Fibroblast of lung (primary cell): ENCODE measurements at regions not wholly inside any gene's neighbourhood (a gene's known extent, or its start where the extent isn't known, plus 50 kb on each side); places are given as distances from the start of the nearest gene placed in this dataset.

ENCODE experiments used
- EZH2 ChIP-seq: IDR thresholded peaks from 2 replicates; pipeline ENCODE4 v1.5.1; 2012; ENCODE audit warnings: low read length, control low read depth, mild to moderate bottlenecking; ENCODE audit errors: missing control alignments
- TF ChIP-seq, protein P1 (sequence below), 2 donors: IDR thresholded peaks in 1 of 2; conservative IDR thresholded peaks in 1 of 2; 1 replicate in 1 of 2; 2 replicates in 1 of 2; pipeline ENCODE4 v1.5.1; 2011 to 2012; ENCODE audit warnings: low read length in 2 of 2, control low read depth in 1 of 2, inconsistent platforms in 1 of 2, low read depth in 1 of 2, mild to moderate bottlenecking in 1 of 2

DNA sequence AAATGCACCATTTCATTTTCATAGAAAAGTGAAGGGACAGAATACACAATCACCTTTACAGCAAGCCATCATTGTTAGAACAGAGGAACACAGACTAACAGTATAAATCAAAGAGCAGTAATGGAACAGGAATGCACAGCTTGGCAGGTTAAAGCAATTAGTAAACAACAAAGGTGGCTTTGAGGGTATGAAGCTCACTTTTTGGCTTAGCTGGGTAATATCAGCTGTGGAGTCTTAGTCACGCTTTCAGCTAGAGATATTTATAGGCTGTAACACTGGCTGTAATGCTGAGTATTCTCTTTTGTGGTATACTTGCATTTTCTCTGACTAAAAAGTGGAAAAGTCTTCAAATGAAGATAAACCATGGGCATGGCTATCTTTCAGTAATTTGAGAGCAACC, 1780.5 kb downstream of the LRRC4C start:
- TF ChIP-seq, protein P1, sequence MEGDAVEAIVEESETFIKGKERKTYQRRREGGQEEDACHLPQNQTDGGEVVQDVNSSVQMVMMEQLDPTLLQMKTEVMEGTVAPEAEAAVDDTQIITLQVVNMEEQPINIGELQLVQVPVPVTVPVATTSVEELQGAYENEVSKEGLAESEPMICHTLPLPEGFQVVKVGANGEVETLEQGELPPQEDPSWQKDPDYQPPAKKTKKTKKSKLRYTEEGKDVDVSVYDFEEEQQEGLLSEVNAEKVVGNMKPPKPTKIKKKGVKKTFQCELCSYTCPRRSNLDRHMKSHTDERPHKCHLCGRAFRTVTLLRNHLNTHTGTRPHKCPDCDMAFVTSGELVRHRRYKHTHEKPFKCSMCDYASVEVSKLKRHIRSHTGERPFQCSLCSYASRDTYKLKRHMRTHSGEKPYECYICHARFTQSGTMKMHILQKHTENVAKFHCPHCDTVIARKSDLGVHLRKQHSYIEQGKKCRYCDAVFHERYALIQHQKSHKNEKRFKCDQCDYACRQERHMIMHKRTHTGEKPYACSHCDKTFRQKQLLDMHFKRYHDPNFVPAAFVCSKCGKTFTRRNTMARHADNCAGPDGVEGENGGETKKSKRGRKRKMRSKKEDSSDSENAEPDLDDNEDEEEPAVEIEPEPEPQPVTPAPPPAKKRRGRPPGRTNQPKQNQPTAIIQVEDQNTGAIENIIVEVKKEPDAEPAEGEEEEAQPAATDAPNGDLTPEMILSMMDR (conservative IDR thresholded peaks at IDR 0.05 in 1 of 2, IDR thresholded peaks at IDR 0.05 in 1 of 2; ENCODE audit: low read depth in 1 of 2, low read length in 2 of 2) = no peak
- no peak for TF ChIP-seq EZH2
